HG02623 (cell line): ENCODE measurements at regions not wholly inside any gene's neighbourhood (a gene's known extent, or its start where the extent isn't known, plus 50 kb on each side); places are given as distances from the start of the nearest gene placed in this dataset.
"Not testable (repeated sequence)": the region's sequence is repeated elsewhere in the genome, so short reads cannot be mapped to it uniquely, and the experiment has no call there.

Experiments used
- ATAC-seq: cut with Tn5 transposase; IDR thresholded peaks from one replicate; pipeline ENCODE4 v1.9.1; 2021; ENCODE audit warnings: moderate library complexity; ENCODE audit not compliant: unreplicated experiment

- no peak for ATAC-seq
These were observed 956.1 kb upstream of the GOT2 start for GRCh38 chr16:59690216-59690615.

- ATAC-seq: no peak
These were observed 953.9 kb upstream of the GOT2 start for GRCh38 chr16:59688006-59688405.

DNA sequence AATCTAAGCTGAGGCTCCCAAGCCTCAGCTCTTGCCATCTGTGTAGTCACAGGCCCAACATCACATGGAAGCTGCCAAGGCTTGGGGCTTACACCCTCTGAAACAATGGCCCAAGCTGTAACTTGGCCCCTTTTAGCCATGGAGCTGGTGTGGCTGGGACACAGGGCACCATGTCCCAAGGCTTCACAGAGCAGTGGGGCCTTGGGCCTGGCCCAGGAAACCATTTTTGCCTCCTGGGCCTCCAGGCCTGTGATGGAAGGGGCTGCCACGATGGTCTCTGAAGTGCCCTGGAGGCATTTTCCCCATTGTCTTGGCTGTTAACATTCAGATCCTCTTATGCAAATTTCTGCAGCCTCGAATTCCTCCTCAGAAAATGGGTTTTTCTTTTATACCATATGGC, 952.3 kb upstream of the GOT2 start:
- no peak for ATAC-seq

GRCh38 chr16:59684911-59685310, 950.8 kb upstream of the GOT2 start:
- ATAC-seq: no peak

- ATAC-seq: no peak
These were observed 949.6 kb upstream of the GOT2 start for GRCh38 chr16:59683709-59684108.

DNA sequence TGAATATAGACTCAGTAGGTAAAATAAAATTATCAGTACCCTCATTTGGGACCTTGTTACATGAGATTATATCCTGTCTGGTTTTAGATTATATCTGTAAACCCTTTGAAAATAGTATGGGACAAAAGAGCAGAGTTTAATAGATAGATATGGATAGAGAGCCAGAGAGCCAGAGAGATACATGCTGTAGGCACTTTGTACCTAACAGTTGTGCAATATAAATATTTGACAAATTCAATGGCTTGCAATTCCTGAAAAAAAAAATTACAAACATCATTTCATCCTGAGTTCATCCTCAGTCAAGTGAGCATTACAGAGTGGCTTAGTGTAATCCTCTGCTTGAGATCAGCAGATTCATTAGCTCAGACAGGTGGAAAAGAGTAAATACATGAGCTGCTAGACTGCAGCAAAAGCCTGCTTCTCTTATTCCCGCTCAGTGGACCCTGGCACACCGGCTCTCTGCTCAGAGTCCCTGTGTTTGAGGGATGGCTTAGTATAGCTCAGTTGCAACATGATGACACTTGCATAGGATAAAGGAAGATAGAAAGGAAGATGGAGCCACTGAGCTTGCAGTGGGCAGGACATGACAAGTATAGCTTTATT, 931.6 kb upstream of the GOT2 start:
- no peak for ATAC-seq

- no peak for ATAC-seq
These were observed 924.5 kb upstream of the GOT2 start for GRCh38 chr16:59658572-59658971.

DNA sequence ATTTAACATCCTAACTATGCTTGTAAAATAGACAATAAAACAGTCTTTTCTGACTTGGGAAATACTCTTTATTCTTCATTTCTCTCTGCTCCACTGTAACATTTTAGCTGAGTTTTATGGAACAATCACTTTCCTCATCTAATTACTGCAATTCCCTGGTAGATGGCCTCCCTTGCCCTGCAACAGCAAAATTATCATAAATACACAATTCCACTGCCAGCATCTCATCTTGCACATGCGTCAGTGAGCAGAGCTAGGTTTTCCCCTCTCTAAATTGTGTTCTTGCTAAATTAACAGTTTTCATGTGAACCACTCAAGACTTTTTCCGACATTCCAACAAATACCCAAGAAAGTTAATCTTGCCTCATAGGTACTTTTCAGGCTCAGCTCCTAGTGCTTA, 920.9 kb upstream of the GOT2 start:
- ATAC-seq: no peak

DNA sequence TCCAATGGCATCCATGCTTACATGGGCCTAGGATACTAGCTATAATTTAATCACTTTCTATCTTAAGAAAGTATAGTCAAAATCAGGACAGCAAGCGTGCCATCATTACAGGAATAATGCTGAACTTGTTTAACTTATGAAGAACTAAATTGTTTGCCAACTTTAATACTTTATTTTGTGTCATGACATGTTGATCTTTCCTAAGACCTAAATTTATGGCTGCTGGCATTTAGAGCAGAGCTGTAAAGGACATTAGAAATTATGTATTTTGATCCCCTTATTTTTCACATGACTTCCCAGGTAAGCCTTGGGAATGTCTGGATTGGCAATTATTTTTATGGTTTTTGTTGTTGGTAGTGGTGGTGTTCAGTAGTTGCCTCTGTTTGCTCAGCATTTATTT, 920.3 kb upstream of the GOT2 start:
- no peak for ATAC-seq

- no peak for ATAC-seq
These were observed 917.5 kb upstream of the GOT2 start for GRCh38 chr16:59651662-59652061.

DNA sequence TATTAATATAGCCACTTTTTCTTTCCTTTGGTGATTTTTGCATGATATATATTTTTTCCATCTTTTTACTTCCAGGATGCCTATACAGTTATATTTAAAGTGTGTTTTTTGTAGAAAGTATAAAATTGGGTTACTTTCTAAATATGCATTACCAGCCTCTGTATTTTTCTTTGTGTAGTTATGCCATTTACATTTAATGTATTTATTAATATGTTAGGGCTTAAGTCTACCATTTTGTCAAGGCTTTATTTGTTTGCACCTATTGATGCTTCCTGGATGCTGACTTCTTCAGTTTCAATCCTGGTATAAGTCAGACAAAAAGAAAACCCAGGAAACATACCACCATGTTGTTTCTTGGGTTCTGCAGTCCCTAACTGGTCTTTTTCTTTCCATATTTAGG, 911.1 kb upstream of the GOT2 start:
- ATAC-seq: no peak

- ATAC-seq: no peak
These were observed 901.6 kb upstream of the GOT2 start for GRCh38 chr16:59635674-59636073.

DNA sequence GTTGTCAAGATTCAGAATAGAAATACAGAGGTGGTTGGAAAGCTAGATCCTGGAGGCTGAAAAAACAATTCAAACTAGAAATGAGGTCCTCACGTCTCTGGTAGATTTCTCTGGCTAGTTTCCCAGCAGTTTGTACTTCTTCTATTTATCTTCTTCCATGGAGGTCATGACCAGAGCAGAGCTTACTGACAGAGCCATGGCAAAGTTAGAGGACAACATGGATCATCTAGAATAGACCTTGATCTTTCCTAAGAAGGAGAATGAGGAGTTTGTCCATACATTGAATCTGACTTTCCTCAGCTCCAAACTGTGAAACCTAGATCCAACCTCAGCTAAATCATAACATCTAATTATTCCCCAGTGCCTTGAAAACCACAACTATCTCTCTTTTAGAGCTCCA, 900.8 kb upstream of the GOT2 start:
- ATAC-seq: no peak

GRCh38 chr16:59634004-59634579, 900.0 kb upstream of the GOT2 start:
- no peak for ATAC-seq

GRCh38 chr16:59632276-59632855, 898.2 kb upstream of the GOT2 start:
- ATAC-seq: no peak

DNA sequence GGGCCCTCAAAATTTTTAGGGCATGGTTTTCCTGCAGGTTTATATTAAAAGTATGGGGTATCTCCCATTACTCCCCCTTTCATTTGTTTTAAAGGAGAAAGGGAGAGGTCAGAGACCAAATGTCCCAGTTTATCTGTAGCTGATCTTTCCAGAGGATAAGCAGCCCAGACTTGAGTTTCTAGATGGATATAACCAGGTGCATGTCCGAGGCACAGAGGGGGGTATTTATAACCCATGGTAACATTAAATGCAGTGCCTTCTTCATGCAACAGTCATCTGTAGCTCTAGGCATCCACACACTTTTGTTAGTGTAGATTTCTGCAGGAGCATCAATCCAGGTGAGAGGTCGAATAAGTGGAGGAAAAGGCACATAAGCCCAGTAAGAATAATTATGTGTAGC, 890.3 kb upstream of the GOT2 start:
- not testable (repeated sequence) for ATAC-seq

DNA sequence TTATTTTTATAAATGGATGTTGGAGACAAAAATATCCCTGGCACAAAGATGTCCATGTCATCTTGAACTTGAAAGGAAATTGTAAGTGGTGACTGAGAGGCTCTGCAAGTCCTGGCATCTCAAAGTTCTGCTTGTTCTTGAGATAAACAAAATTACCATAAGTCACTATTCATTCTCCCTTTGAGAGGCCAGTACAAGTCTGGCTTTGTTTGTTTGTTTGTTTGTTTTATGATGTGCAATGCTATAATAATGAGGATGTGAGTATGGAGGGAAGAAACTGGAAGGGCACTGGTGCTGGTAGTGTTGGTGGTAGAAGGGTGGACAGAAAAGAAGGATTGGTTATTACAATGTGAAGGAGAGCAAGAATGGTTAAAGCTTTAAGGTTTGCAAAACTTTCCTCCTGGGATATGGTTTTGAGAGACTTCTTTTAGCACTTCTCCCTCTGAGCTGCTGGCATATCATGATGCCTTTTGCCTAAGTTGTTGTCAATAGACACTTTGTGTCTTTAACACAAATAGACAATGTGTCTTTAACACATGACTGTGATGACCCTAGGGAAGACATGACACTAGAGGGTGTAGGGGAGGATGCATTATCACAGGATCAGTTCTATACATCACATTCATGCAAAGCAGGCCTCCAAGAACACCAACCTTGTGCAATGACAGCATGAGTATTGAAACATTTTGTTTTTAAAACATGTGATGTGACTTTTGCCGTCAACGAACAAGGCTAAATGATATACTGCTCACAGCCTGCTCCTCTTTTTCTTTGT, 880.5 kb upstream of the GOT2 start:
- no peak for ATAC-seq

DNA sequence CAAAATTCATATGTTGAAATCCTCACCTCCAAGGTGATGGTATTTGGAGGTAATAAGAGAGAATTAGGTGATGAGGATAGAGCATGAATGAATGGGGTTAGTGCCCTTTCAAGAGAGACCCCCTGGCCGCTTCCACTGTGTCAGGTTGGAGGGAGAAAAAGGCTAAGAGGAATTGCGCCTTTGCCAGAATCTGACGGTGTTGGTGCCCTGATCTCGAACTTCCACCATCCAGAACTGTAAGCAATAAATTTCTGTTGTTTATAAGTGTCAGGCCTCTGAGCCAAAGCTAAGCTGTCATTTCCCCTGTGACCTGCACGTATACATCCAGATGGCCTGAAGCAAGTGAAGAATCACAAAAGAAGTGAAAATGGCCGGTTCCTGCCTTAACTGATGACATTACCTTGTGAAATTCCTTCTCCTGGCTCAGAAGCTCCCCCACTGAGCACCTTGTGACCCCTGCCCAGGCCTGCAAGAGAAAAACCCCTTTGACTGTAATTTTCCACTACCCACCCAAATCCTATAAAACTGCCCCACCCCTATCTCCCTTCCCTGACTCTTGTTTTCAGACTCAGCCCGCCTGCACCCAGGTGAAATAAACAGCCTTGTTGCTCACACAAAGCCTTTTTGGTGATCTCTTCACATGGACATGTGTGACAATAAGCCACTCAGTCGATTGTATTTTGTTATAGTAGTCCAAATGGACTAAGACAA, 878.9 kb upstream of the GOT2 start:
- not testable (repeated sequence) for ATAC-seq

DNA sequence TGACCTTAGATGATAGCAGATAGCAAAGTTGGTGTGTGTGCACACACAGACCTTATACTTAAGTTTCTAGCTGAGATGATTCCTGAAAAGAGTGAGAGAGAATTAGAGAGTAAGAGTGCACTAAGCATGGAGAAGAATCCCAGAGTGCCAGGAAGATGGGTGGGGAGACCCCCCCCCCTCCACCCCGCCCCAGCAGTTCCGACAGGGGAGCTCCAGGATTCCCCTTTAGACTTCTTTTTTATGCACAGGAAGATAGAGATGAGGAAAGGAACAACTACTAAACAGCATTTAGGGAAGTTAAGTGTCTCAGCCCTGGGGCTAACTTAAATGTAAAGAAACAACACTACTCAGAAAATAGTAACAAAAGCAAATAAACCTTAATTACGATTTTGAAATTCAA, 878.0 kb upstream of the GOT2 start:
- ATAC-seq: no peak

- ATAC-seq: no peak
These were observed 877.4 kb upstream of the GOT2 start for GRCh38 chr16:59611556-59611955.

DNA sequence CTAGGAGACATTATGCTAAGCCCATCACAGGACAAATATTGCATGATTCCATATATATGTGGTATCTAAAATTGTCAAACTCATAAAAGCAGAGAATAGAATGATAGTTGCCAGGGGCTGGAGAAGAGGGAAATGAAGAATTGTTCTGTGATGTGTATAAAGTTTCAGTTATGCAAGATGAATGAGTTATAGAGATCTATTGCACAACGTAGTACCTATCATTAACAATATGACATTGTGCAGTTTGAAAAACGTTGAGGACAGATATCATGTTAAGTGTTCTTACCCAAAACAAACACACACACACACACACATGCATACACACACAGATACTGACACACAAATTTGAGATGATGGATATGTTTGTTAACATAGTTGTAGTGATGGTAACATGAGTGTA, 871.6 kb upstream of the GOT2 start:
- no peak for ATAC-seq
